Astrocyte (in vitro differentiated cells and primary cell): ENCODE measurements at regions not wholly inside any gene's neighbourhood (a gene's known extent, or its start where the extent isn't known, plus 50 kb on each side); places are given as distances from the start of the nearest gene placed in this dataset.

Experiments
- DNase-seq: peaks from one replicate; pipeline ENCODE4 v3.0.0-alpha.2; 2010; ENCODE audit warnings: low read depth
- FAIRE-seq: peaks from 2 replicates; lab custom pipeline; 2011; peaks lifted over from hg19 to GRCh38; lab: Jason Lieb, UNC
- H2AFZ ChIP-seq: 2 replicates; pipeline ENCODE4 v1.6.0; 2012; ENCODE audit warnings: low read depth, low read length, inconsistent platforms
- H3K27ac ChIP-seq: 2 replicates; pipeline ENCODE4 v1.5.1; 2011; ENCODE audit warnings: low read depth, low read length, inconsistent platforms
- H3K27me3 ChIP-seq: 2 replicates; pipeline ENCODE4 v1.6.0; 2011; ENCODE audit warnings: low read length, inconsistent platforms; ENCODE audit not compliant: insufficient read depth
- H3K36me3 ChIP-seq: 2 replicates; pipeline ENCODE4 v1.5.1; 2011; ENCODE audit warnings: low read length, inconsistent platforms; ENCODE audit not compliant: insufficient read depth
- H3K4me1 ChIP-seq: 2 replicates; pipeline ENCODE4 v1.5.1; 2011; ENCODE audit warnings: low read length, inconsistent platforms; ENCODE audit not compliant: insufficient read depth
- H3K4me2 ChIP-seq: 2 replicates; pipeline ENCODE4 v1.6.0; 2012; ENCODE audit warnings: low read length, inconsistent platforms
- H3K4me3 ChIP-seq: 2 replicates; pipeline ENCODE4 v1.5.1; 2011; ENCODE audit warnings: low read depth, mild to moderate bottlenecking, low read length, inconsistent platforms; ENCODE audit not compliant: insufficient read depth
- H3K79me2 ChIP-seq: 2 replicates; pipeline ENCODE4 v1.6.0; 2012; ENCODE audit warnings: mild to moderate bottlenecking, low read length, inconsistent platforms; ENCODE audit not compliant: insufficient read depth
- H3K9ac ChIP-seq: 2 replicates; pipeline ENCODE4 v1.6.0; 2012; ENCODE audit warnings: mild to moderate bottlenecking, low read length, inconsistent platforms
- H3K9me3 ChIP-seq: 2 replicates; pipeline ENCODE4 v1.5.1; 2012; ENCODE audit warnings: low read depth, mild to moderate bottlenecking, low read length, inconsistent platforms; ENCODE audit not compliant: insufficient read depth
- H4K20me1 ChIP-seq: 2 replicates; pipeline ENCODE4 v1.6.0; 2012; ENCODE audit warnings: low read length, inconsistent platforms; ENCODE audit not compliant: insufficient read depth
- H3K27ac Mint-ChIP-seq: one replicate; pipeline ENCODE4 v1.8.0; 2021; ENCODE audit warnings: mild to moderate bottlenecking, mixed read lengths; ENCODE audit not compliant: unreplicated experiment
- H3K27me3 Mint-ChIP-seq: one replicate; pipeline ENCODE4 v1.8.0; 2021; ENCODE audit warnings: low read depth, mixed read lengths; ENCODE audit not compliant: unreplicated experiment
- H3K36me3 Mint-ChIP-seq: one replicate; pipeline ENCODE4 v1.8.0; 2021; ENCODE audit warnings: low read depth, mixed read lengths; ENCODE audit not compliant: unreplicated experiment
- H3K4me1 Mint-ChIP-seq: one replicate; pipeline ENCODE4 v1.8.0; 2021; ENCODE audit warnings: low read depth, mixed read lengths; ENCODE audit not compliant: unreplicated experiment
- H3K4me3 Mint-ChIP-seq: one replicate; pipeline ENCODE4 v1.8.0; 2021; ENCODE audit warnings: mild to moderate bottlenecking, moderate library complexity, mixed read lengths; ENCODE audit not compliant: unreplicated experiment
- H3K9me3 Mint-ChIP-seq: one replicate; pipeline ENCODE4 v1.8.0; 2021; ENCODE audit warnings: mild to moderate bottlenecking, mixed read lengths; ENCODE audit not compliant: unreplicated experiment
- CTCF ChIP-seq: IDR thresholded peaks from 2 replicates; pipeline ENCODE4 v1.5.1; 2011; ENCODE audit warnings: low read depth, mild to moderate bottlenecking, inconsistent platforms, low read length, moderate library complexity; ENCODE audit not compliant: insufficient read depth
- EZH2 ChIP-seq: IDR thresholded peaks from 2 replicates; pipeline ENCODE4 v1.6.1; 2012; ENCODE audit warnings: mild to moderate bottlenecking, low read length, inconsistent platforms; ENCODE audit not compliant: insufficient read depth

- Mint-ChIP-seq H3K4me3 (no peak overlapping the region), H3K36me3 (no peaks in the 10 kb centered on the region), H3K4me1 (peaks cover 20% of the 10 kb centered on the region), H3K27ac (no peak overlapping the region), H3K27me3 (peaks cover 68% of the 10 kb centered on the region), H3K9me3 (peaks cover 6% of the 10 kb centered on the region)
- no peak for DNase-seq
- Histone ChIP-seq H3K4me3 (no peak overlapping the region), H3K79me2 (no peaks in the 10 kb centered on the region), H3K4me1 (peaks cover 9% of the 10 kb centered on the region), H3K27ac (no peak overlapping the region), H3K9me3 (peaks cover 2% of the 10 kb centered on the region), H3K4me2 (no peak overlapping the region), H3K27me3 (peaks cover 13% of the 10 kb centered on the region), H3K36me3 (no peaks in the 10 kb centered on the region), H4K20me1 (no peaks in the 10 kb centered on the region), H2AFZ (no peak overlapping the region), H3K9ac (no peak overlapping the region)
- no peak for TF ChIP-seq EZH2
- FAIRE-seq = no peak
Observed at GRCh38 chr15:70379938-70380883, 282.5 kb upstream of the TLE3 start.

- H3K4me3 ChIP-seq = no peak overlapping the region
- peaks cover 13% of the 10 kb centered on the region for H3K4me1 ChIP-seq
- H3K9me3 Mint-ChIP-seq = peaks cover 6% of the 10 kb centered on the region
- no peaks in the 10 kb centered on the region for H3K79me2 ChIP-seq
- FAIRE-seq (no peak), DNase-seq (no peak)
- no peak overlapping the region for H3K9ac ChIP-seq
- no peaks in the 10 kb centered on the region for H3K36me3 Mint-ChIP-seq
- H4K20me1 ChIP-seq = no peaks in the 10 kb centered on the region
- H3K27me3 ChIP-seq = peaks cover 13% of the 10 kb centered on the region
- no peak overlapping the region for H2AFZ ChIP-seq
- peaks cover 79% of the 10 kb centered on the region for H3K27me3 Mint-ChIP-seq
- no peak overlapping the region for H3K4me3 Mint-ChIP-seq
- no peak overlapping the region for H3K27ac Mint-ChIP-seq
- peaks cover 2% of the 10 kb centered on the region for H3K9me3 ChIP-seq
- no peak overlapping the region for H3K27ac ChIP-seq
- no peak for TF ChIP-seq CTCF
- no peaks in the 10 kb centered on the region for H3K36me3 ChIP-seq
- peaks cover 23% of the 10 kb centered on the region for H3K4me1 Mint-ChIP-seq
- H3K4me2 ChIP-seq = no peak overlapping the region
Observed at GRCh38 chr15:70379134-70379533, 281.4 kb upstream of the TLE3 start.

GRCh38 chr15:70378126-70379031, 280.7 kb upstream of the TLE3 start:
- H3K9me3 ChIP-seq = peaks cover 2% of the 10 kb centered on the region
- TF ChIP-seq CTCF = no peak
- no peak for TF ChIP-seq EZH2
- FAIRE-seq (no peak), DNase-seq (no peak)
- Mint-ChIP-seq H3K36me3 (no peaks in the 10 kb centered on the region), H3K27ac (no peak overlapping the region), H3K9me3 (peaks cover 14% of the 10 kb centered on the region), H3K4me3 (no peak overlapping the region), H3K4me1 (peaks cover 23% of the 10 kb centered on the region), H3K27me3 (peaks cover 79% of the 10 kb centered on the region)
- H4K20me1 ChIP-seq = no peaks in the 10 kb centered on the region
- H3K4me2 ChIP-seq = no peak overlapping the region
- H3K4me1 ChIP-seq = peaks cover 13% of the 10 kb centered on the region
- peaks cover 13% of the 10 kb centered on the region for H3K27me3 ChIP-seq
- H3K27ac ChIP-seq = no peak overlapping the region
- H3K79me2 ChIP-seq = no peaks in the 10 kb centered on the region
- H3K36me3 ChIP-seq = no peaks in the 10 kb centered on the region
- no peak overlapping the region for H3K9ac ChIP-seq
- H2AFZ ChIP-seq = no peak overlapping the region
- H3K4me3 ChIP-seq = no peak overlapping the region
